ENCODE measurements at regions not wholly inside any gene's neighbourhood (a gene's known extent, or its start where the extent isn't known, plus 50 kb on each side); places are given as distances from the start of the nearest gene placed in this dataset.
"Not testable (repeated sequence)": the region's sequence is repeated elsewhere in the genome, so short reads cannot be mapped to it uniquely, and the experiment has no call there.

GRCh38 chr1:72954943-72955342 lies 672.6 kb upstream of the NEGR1 start:
- Histone ChIP-seq H3K36me3 (no peaks in the 10 kb centered on the region), H3K4me1 (no peaks in the 10 kb centered on the region)
- intact Hi-C loops (cut with DNase I; ENCODE audit: low total_unique reads): no loop called here

GRCh38 chr1:72950900-72951299 lies 668.6 kb upstream of the NEGR1 start:
- intact Hi-C loops (cut with DNase I; ENCODE audit: low total_unique reads): not testable (repeated sequence)

More at GRCh38 chr1:72954943-72955342, 672.6 kb upstream of the NEGR1 start:
- H3K9me3 ChIP-seq: no peaks in the 10 kb centered on the region
- no peaks in the 10 kb centered on the region for H3K27me3 ChIP-seq
- no peak overlapping the region for H3K27ac ChIP-seq
- DNase-seq: no peak
- no peak for TF ChIP-seq POLR2A (IDR thresholded peaks at IDR 0.05)
- TF ChIP-seq CTCF (IDR thresholded peaks at IDR 0.05): no peak
- no peak overlapping the region for H3K4me3 ChIP-seq

GRCh38 chr1:72946903-72947499 lies 664.7 kb upstream of the NEGR1 start:
- H3K9me3 ChIP-seq: no peaks in the 10 kb centered on the region
- no peaks in the 10 kb centered on the region for H3K4me1 ChIP-seq
- no peaks in the 10 kb centered on the region for H3K36me3 ChIP-seq
- no peaks in the 10 kb centered on the region for H3K27me3 ChIP-seq
- H3K4me3 ChIP-seq: no peak overlapping the region
- intact Hi-C loops (cut with DNase I; ENCODE audit: low total_unique reads): no loop called here
- no peak for TF ChIP-seq CTCF (IDR thresholded peaks at IDR 0.05)
- no peak for TF ChIP-seq POLR2A (IDR thresholded peaks at IDR 0.05)
- no peak for DNase-seq
- H3K27ac ChIP-seq: no peak overlapping the region

More at GRCh38 chr1:72950900-72951299, 668.6 kb upstream of the NEGR1 start:
- H3K4me1 ChIP-seq, H3K27me3 ChIP-seq, H3K36me3 ChIP-seq, H3K9me3 ChIP-seq, DNase-seq, H3K4me3 ChIP-seq, H3K27ac ChIP-seq: not testable (repeated sequence)

- H3K36me3 ChIP-seq: no peaks in the 10 kb centered on the region
- no peak overlapping the region for H3K4me3 ChIP-seq
- no peaks in the 10 kb centered on the region for H3K4me1 ChIP-seq
- no peak for DNase-seq
- TF ChIP-seq CTCF (IDR thresholded peaks at IDR 0.05) (no peak), POLR2A (IDR thresholded peaks at IDR 0.05) (no peak)
- no peaks in the 10 kb centered on the region for H3K9me3 ChIP-seq
- no peaks in the 10 kb centered on the region for H3K27me3 ChIP-seq
- H3K27ac ChIP-seq: no peak overlapping the region
- intact Hi-C loops (cut with DNase I; ENCODE audit: low total_unique reads): no loop called here
These were observed 659.7 kb upstream of the NEGR1 start for GRCh38 chr1:72942008-72942407.

GRCh38 chr1:72938408-72938807 lies 656.1 kb upstream of the NEGR1 start:
- Histone ChIP-seq H3K27ac (no peak overlapping the region), H3K4me1 (no peaks in the 10 kb centered on the region), H3K4me3 (no peak overlapping the region), H3K27me3 (no peaks in the 10 kb centered on the region), H3K36me3 (no peaks in the 10 kb centered on the region), H3K9me3 (no peaks in the 10 kb centered on the region)
- TF ChIP-seq POLR2A (IDR thresholded peaks at IDR 0.05) (no peak), CTCF (IDR thresholded peaks at IDR 0.05) (no peak)
- DNase-seq: no peak
- intact Hi-C loops (cut with DNase I; ENCODE audit: low total_unique reads): loop anchor here (5.0 kb wide), 1 partner anchor 109 kb away; no protein-coding TSS in a partner anchor

- H3K36me3 ChIP-seq: no peaks in the 10 kb centered on the region
- H3K9me3 ChIP-seq: no peaks in the 10 kb centered on the region
These were observed 655.6 kb upstream of the NEGR1 start for GRCh38 chr1:72937905-72938304.

More at GRCh38 chr1:72937905-72938304, 655.6 kb upstream of the NEGR1 start:
- no peak overlapping the region for H3K4me3 ChIP-seq
- intact Hi-C loops (cut with DNase I; ENCODE audit: low total_unique reads): loop anchor here (5.0 kb wide), 1 partner anchor 109 kb away; no protein-coding TSS in a partner anchor
- H3K27me3 ChIP-seq: no peaks in the 10 kb centered on the region
- H3K27ac ChIP-seq: no peak overlapping the region
- H3K4me1 ChIP-seq: no peaks in the 10 kb centered on the region
- DNase-seq: no peak
- no peak for TF ChIP-seq POLR2A (IDR thresholded peaks at IDR 0.05)
- no peak for TF ChIP-seq CTCF (IDR thresholded peaks at IDR 0.05)

Measured in uterus (tissue), 3 donors.